Karpas-422 (cell line): ENCODE measurements at regions not wholly inside any gene's neighbourhood (a gene's known extent, or its start where the extent isn't known, plus 50 kb on each side); places are given as distances from the start of the nearest gene placed in this dataset.

Experiments used
- DNase-seq: peaks from one replicate; pipeline ENCODE4 v3.0.0-alpha.2; 2015
- H2AFZ ChIP-seq: fragments of 200-600 bp; sonication (generic); 2 replicates; pipeline ENCODE4 v1.6.1; 2014; ENCODE audit warnings: antibody characterized with exemption, low read length, mixed read lengths
- H3K27ac ChIP-seq: fragments of 200-600 bp; sonication (generic); 2 replicates; pipeline ENCODE4 v1.5.1; 2014; ENCODE audit warnings: mild to moderate bottlenecking, low read length, moderate library complexity
- H3K27me3 ChIP-seq: fragments of 200-600 bp; sonication (generic); 2 replicates; pipeline ENCODE4 v1.6.1; 2014; ENCODE audit warnings: low read length, mixed read lengths
- H3K36me3 ChIP-seq: fragments of 200-600 bp; sonication (generic); 2 replicates; pipeline ENCODE4 v1.6.1; 2014; ENCODE audit warnings: low read length, mixed read lengths; ENCODE audit not compliant: insufficient read depth
- H3K4me1 ChIP-seq: fragments of 200-600 bp; sonication (generic); 2 replicates; pipeline ENCODE4 v1.6.1; 2014; ENCODE audit warnings: mild to moderate bottlenecking, low read length, mixed read lengths
- H3K4me2 ChIP-seq: fragments of 200-600 bp; sonication (generic); 2 replicates; pipeline ENCODE4 v1.6.1; 2014; ENCODE audit warnings: low read length, low read depth, mild to moderate bottlenecking; ENCODE audit not compliant: poor library complexity, severe bottlenecking
- H3K4me3 ChIP-seq: fragments of 200-600 bp; sonication (generic); 2 replicates; pipeline ENCODE4 v1.5.1; 2014; ENCODE audit warnings: mild to moderate bottlenecking, antibody characterized with exemption, low read length, mixed read lengths
- H3K79me2 ChIP-seq: fragments of 200-600 bp; sonication (generic); 2 replicates; pipeline ENCODE4 v1.6.1; 2014; ENCODE audit warnings: mild to moderate bottlenecking, low read length, mixed read lengths
- H3K9ac ChIP-seq: fragments of 200-600 bp; sonication (generic); 2 replicates; pipeline ENCODE4 v1.6.0; 2014; ENCODE audit warnings: low read length
- H3K9me2 ChIP-seq: fragments of 200-600 bp; sonication (generic), shearing (Covaris generic); replicated peaks from 2 replicates; pipeline ENCODE4 v1.6.0; 2014; ENCODE audit warnings: mild to moderate bottlenecking, low read length, moderate library complexity; ENCODE audit not compliant: insufficient read depth
- H3K9me3 ChIP-seq: fragments of 300-700, 200-600 bp; sonication (generic); 2 replicates; pipeline ENCODE4 v1.6.1; 2014; ENCODE audit warnings: low read length, mixed read lengths
- H4K20me1 ChIP-seq: fragments of 200-600 bp; sonication (generic); 2 replicates; pipeline ENCODE4 v1.6.1; 2014; ENCODE audit warnings: mild to moderate bottlenecking, antibody characterized with exemption, low read length, low read depth; ENCODE audit not compliant: insufficient read depth

GRCh38 chr15:26087881-26088280, 224.8 kb upstream of the ATP10A start:
- H3K4me3 ChIP-seq = no peak overlapping the region
- H3K36me3 ChIP-seq = no peaks in the 10 kb centered on the region
- no peaks in the 10 kb centered on the region for H4K20me1 ChIP-seq
- no peaks in the 10 kb centered on the region for H3K4me1 ChIP-seq
- no peaks in the 10 kb centered on the region for H3K79me2 ChIP-seq
- H3K9ac ChIP-seq = no peak overlapping the region
- no peak overlapping the region for H2AFZ ChIP-seq
- no peak overlapping the region for H3K4me2 ChIP-seq
- peaks cover 22% of the 10 kb centered on the region for H3K9me3 ChIP-seq
- no peaks in the 10 kb centered on the region for H3K9me2 ChIP-seq
- H3K27me3 ChIP-seq = no peaks in the 10 kb centered on the region
- H3K27ac ChIP-seq = no peak overlapping the region
- DNase-seq = no peak

GRCh38 chr15:26087395-26087794, 224.3 kb upstream of the ATP10A start:
- H3K9ac ChIP-seq = no peak overlapping the region
- no peak overlapping the region for H3K4me3 ChIP-seq
- no peak overlapping the region for H3K4me2 ChIP-seq
- peaks cover 27% of the 10 kb centered on the region for H3K9me3 ChIP-seq
- no peaks in the 10 kb centered on the region for H4K20me1 ChIP-seq
- H3K36me3 ChIP-seq = no peaks in the 10 kb centered on the region
- H3K79me2 ChIP-seq = no peaks in the 10 kb centered on the region
- no peaks in the 10 kb centered on the region for H3K9me2 ChIP-seq
- no peaks in the 10 kb centered on the region for H3K27me3 ChIP-seq
- no peaks in the 10 kb centered on the region for H3K4me1 ChIP-seq
- no peak for DNase-seq
- no peak overlapping the region for H3K27ac ChIP-seq
- H2AFZ ChIP-seq = no peak overlapping the region

- no peak overlapping the region for H3K4me3 ChIP-seq
- H3K9ac ChIP-seq = no peak overlapping the region
- DNase-seq = no peak
These were observed 221.6 kb upstream of the ATP10A start for GRCh38 chr15:26084771-26085170.

GRCh38 chr15:26083896-26084295, 220.8 kb upstream of the ATP10A start:
- no peak for DNase-seq
- Histone ChIP-seq H3K27ac (no peak overlapping the region), H3K4me2 (no peak overlapping the region), H3K9ac (no peak overlapping the region), H3K9me3 (peaks cover 53% of the 10 kb centered on the region), H3K79me2 (no peaks in the 10 kb centered on the region), H3K27me3 (no peaks in the 10 kb centered on the region), H4K20me1 (no peaks in the 10 kb centered on the region), H3K9me2 (no peaks in the 10 kb centered on the region), H3K36me3 (no peaks in the 10 kb centered on the region), H3K4me1 (no peaks in the 10 kb centered on the region), H3K4me3 (no peak overlapping the region), H2AFZ (no peak overlapping the region)

More at GRCh38 chr15:26084771-26085170, 221.6 kb upstream of the ATP10A start:
- Histone ChIP-seq H2AFZ (no peak overlapping the region), H3K79me2 (no peaks in the 10 kb centered on the region), H3K36me3 (no peaks in the 10 kb centered on the region), H3K27me3 (no peaks in the 10 kb centered on the region), H3K27ac (no peak overlapping the region), H3K9me2 (no peaks in the 10 kb centered on the region), H4K20me1 (no peaks in the 10 kb centered on the region), H3K4me1 (no peaks in the 10 kb centered on the region), H3K4me2 (no peak overlapping the region), H3K9me3 (peaks cover 44% of the 10 kb centered on the region)

GRCh38 chr15:26083457-26083856, 220.3 kb upstream of the ATP10A start:
- Histone ChIP-seq H3K36me3 (no peaks in the 10 kb centered on the region), H3K4me2 (no peak overlapping the region), H3K9ac (no peak overlapping the region), H4K20me1 (no peaks in the 10 kb centered on the region), H2AFZ (no peak overlapping the region), H3K27ac (no peak overlapping the region), H3K79me2 (no peaks in the 10 kb centered on the region), H3K9me2 (no peaks in the 10 kb centered on the region), H3K4me3 (no peak overlapping the region), H3K4me1 (no peaks in the 10 kb centered on the region), H3K27me3 (no peaks in the 10 kb centered on the region), H3K9me3 (peaks cover 57% of the 10 kb centered on the region)
- no peak for DNase-seq

GRCh38 chr15:26082221-26083109, 219.3 kb upstream of the ATP10A start:
- H3K4me3 ChIP-seq = no peak overlapping the region
- peaks cover 66% of the 10 kb centered on the region for H3K9me3 ChIP-seq
- no peaks in the 10 kb centered on the region for H3K79me2 ChIP-seq
- no peak overlapping the region for H3K9ac ChIP-seq
- no peaks in the 10 kb centered on the region for H3K27me3 ChIP-seq
- H3K4me2 ChIP-seq = no peak overlapping the region
- DNase-seq = no peak
- no peaks in the 10 kb centered on the region for H4K20me1 ChIP-seq
- H3K36me3 ChIP-seq = no peaks in the 10 kb centered on the region
- no peak overlapping the region for H3K27ac ChIP-seq
- no peak overlapping the region for H2AFZ ChIP-seq
- H3K4me1 ChIP-seq = no peaks in the 10 kb centered on the region
- H3K9me2 ChIP-seq = no peaks in the 10 kb centered on the region

GRCh38 chr15:26081758-26082220, 218.7 kb upstream of the ATP10A start:
- Histone ChIP-seq H2AFZ (no peak overlapping the region), H3K27me3 (no peaks in the 10 kb centered on the region), H4K20me1 (no peaks in the 10 kb centered on the region), H3K4me1 (no peaks in the 10 kb centered on the region), H3K9me2 (no peaks in the 10 kb centered on the region), H3K36me3 (no peaks in the 10 kb centered on the region), H3K27ac (no peak overlapping the region), H3K9ac (no peak overlapping the region), H3K79me2 (no peaks in the 10 kb centered on the region), H3K4me3 (no peak overlapping the region), H3K9me3 (peaks cover 64% of the 10 kb centered on the region), H3K4me2 (no peak overlapping the region)
- no peak for DNase-seq

- DNase-seq = no peak
- no peaks in the 10 kb centered on the region for H3K27me3 ChIP-seq
- no peak overlapping the region for H3K4me3 ChIP-seq
- no peak overlapping the region for H3K27ac ChIP-seq
- H3K4me1 ChIP-seq = no peaks in the 10 kb centered on the region
- H3K9ac ChIP-seq = no peak overlapping the region
- H3K36me3 ChIP-seq = no peaks in the 10 kb centered on the region
- no peak overlapping the region for H3K4me2 ChIP-seq
- no peak overlapping the region for H2AFZ ChIP-seq
- peaks cover 68% of the 10 kb centered on the region for H3K9me3 ChIP-seq
- H3K79me2 ChIP-seq = no peaks in the 10 kb centered on the region
- no peaks in the 10 kb centered on the region for H4K20me1 ChIP-seq
- H3K9me2 ChIP-seq = no peaks in the 10 kb centered on the region
These were observed 212.6 kb upstream of the ATP10A start for GRCh38 chr15:26075770-26076169.
